HUES48 (cell line): ENCODE measurements at regions not wholly inside any gene's neighbourhood (a gene's known extent, or its start where the extent isn't known, plus 50 kb on each side); places are given as distances from the start of the nearest gene placed in this dataset.
"Not testable (repeated sequence)": the region's sequence is repeated elsewhere in the genome, so short reads cannot be mapped to it uniquely, and the experiment has no call there.

Experiments
- H3K27ac ChIP-seq: one replicate; pipeline ENCODE4 v1.7.0; 2013; ENCODE audit warnings: low read depth, low read length, inconsistent platforms
- H3K27me3 ChIP-seq: 2 replicates; pipeline ENCODE4 v1.6.1; 2013; ENCODE audit warnings: mild to moderate bottlenecking, low read length; ENCODE audit not compliant: control insufficient read depth, insufficient read depth
- H3K36me3 ChIP-seq: 2 replicates; pipeline ENCODE4 v1.6.1; 2013; ENCODE audit warnings: low read length; ENCODE audit not compliant: control insufficient read depth, insufficient read depth
- H3K4me1 ChIP-seq: 2 replicates; pipeline ENCODE4 v1.6.1; 2013; ENCODE audit warnings: mild to moderate bottlenecking, low read length; ENCODE audit not compliant: control insufficient read depth, insufficient read depth
- H3K4me3 ChIP-seq: 2 replicates; pipeline ENCODE4 v1.5.1; 2013; ENCODE audit warnings: mild to moderate bottlenecking, low read depth, low read length
- H3K9ac ChIP-seq: 2 replicates; pipeline ENCODE4 v1.6.1; 2013; ENCODE audit warnings: mild to moderate bottlenecking, low read depth, low read length, moderate library complexity
- H3K9me3 ChIP-seq: 2 replicates; pipeline ENCODE4 v1.6.1; 2013; ENCODE audit warnings: low read length; ENCODE audit not compliant: control insufficient read depth, insufficient read depth

DNA sequence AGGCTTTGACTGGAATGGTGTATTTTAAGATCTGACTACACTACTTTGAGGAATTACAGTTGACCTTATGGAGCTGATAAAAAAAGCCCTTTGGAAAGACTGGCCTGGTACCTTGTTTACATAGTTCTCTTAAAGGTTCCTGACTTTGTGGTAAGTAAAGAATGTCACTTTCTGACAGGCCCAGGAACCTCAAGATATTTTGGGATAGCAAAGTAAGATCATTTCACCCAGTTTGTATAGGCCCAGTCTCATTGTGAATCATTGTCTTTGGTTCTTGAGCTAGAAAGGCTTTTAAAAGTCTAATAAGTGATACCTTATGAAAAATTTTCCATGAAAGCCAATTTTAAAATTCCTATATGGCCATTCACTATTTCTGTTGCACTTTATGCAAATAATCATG lies 316.3 kb upstream of the LRRTM4 start:
- H3K4me1 ChIP-seq, result no peaks in the 10 kb centered on the region
- H3K36me3 ChIP-seq, result no peaks in the 10 kb centered on the region
- H3K4me3 ChIP-seq, result no peak overlapping the region
- no peaks in the 10 kb centered on the region for H3K27me3 ChIP-seq
- H3K27ac ChIP-seq, result no peak overlapping the region
- H3K9ac ChIP-seq, result no peak overlapping the region
- H3K9me3 ChIP-seq, result peaks cover 42% of the 10 kb centered on the region

DNA sequence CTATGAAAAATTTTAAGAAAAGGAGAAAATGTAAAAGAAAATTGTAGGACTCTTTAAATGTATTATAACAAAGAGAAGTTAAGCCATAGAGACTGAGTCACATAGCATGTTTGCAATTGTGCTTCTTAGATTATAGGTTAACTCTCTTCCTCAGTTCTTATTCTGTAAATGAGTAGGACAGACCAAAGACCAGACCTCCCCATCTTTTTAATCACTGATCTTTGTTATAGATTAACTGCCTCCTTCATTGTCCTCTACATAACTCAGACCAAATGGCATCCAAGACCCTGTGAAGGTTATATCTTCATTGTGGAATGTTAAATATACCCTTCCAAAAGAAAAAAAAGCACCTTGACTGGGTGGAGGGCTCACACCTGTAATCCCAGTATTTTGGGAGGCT lies 316.9 kb upstream of the LRRTM4 start:
- no peak overlapping the region for H3K27ac ChIP-seq
- no peak overlapping the region for H3K4me3 ChIP-seq
- H3K4me1 ChIP-seq, result no peaks in the 10 kb centered on the region
- no peaks in the 10 kb centered on the region for H3K36me3 ChIP-seq
- no peaks in the 10 kb centered on the region for H3K27me3 ChIP-seq
- peaks cover 37% of the 10 kb centered on the region for H3K9me3 ChIP-seq
- no peak overlapping the region for H3K9ac ChIP-seq

DNA sequence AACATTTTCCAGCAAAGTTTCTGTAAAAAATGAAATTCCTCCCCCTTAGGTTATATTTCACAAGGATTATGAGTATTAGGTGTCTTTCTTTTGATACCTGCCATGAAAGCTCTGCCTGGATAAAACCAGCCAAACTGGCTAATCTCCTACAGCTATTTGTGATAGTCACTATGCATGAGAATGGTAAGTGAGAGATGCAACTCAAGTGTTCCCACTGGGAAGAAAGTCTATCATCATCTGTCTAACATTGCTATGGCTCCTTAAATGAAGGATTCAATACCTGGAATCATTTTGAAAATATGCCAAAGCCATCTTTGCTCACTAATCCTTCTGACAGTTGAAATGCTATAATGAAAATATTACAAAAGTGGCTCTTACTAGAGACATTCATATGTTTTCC lies 339.9 kb upstream of the LRRTM4 start:
- Histone ChIP-seq H3K27me3 (no peaks in the 10 kb centered on the region), H3K4me3 (no peak overlapping the region), H3K9ac (no peak overlapping the region), H3K4me1 (peaks cover 10% of the 10 kb centered on the region), H3K27ac (no peak overlapping the region), H3K9me3 (peaks cover 8% of the 10 kb centered on the region), H3K36me3 (no peaks in the 10 kb centered on the region)

DNA sequence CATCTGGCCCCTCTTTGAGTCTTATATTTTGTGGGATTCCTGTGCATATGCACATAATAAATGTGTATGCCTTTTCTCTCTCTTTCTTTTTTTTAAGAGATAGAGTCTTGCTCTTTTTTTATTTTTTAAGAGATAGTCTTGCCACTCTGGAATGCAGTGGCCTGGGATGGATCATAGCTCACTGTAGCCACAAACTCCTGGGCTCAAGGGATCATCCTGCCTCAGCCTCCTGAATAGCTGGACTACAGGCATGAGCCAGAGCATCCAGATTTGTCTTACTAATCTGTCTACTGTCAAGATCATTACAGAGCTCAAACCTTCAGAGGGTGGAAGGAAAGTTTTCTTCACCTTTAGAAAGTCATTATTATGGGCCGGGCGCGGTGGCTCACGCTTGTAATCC lies 342.2 kb upstream of the LRRTM4 start:
- no peaks in the 10 kb centered on the region for H3K36me3 ChIP-seq

DNA sequence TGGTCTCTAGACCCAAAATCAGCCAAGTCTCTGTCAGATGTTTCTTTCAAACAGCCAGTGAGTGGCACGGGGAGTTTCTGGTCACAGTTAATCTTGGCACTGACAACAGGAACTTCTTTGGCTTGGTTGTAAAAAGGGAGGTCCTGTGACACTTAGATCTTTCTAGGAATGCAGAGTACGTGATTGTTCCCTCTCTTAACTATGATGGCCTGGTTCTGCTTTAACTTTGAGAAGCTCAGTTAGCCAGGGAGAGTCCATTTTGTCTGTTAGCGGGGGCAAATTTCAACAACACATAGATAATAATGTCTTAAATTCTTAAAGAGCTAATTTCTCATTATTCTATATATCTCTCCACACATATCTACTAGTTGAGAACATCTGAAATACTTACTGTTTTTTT lies 344.5 kb upstream of the LRRTM4 start:
- no peaks in the 10 kb centered on the region for H3K27me3 ChIP-seq
- H3K9ac ChIP-seq, result no peak overlapping the region
- no peaks in the 10 kb centered on the region for H3K9me3 ChIP-seq
- no peak overlapping the region for H3K27ac ChIP-seq
- H3K4me1 ChIP-seq, result peaks cover 7% of the 10 kb centered on the region
- no peaks in the 10 kb centered on the region for H3K36me3 ChIP-seq
- no peak overlapping the region for H3K4me3 ChIP-seq

More for the DNA sequence above, 342.2 kb upstream of the LRRTM4 start:
- no peak overlapping the region for H3K9ac ChIP-seq
- H3K27me3 ChIP-seq, result no peaks in the 10 kb centered on the region
- no peak overlapping the region for H3K27ac ChIP-seq
- H3K9me3 ChIP-seq, result no peaks in the 10 kb centered on the region
- H3K4me3 ChIP-seq, result no peak overlapping the region
- H3K4me1 ChIP-seq, result peaks cover 10% of the 10 kb centered on the region

DNA sequence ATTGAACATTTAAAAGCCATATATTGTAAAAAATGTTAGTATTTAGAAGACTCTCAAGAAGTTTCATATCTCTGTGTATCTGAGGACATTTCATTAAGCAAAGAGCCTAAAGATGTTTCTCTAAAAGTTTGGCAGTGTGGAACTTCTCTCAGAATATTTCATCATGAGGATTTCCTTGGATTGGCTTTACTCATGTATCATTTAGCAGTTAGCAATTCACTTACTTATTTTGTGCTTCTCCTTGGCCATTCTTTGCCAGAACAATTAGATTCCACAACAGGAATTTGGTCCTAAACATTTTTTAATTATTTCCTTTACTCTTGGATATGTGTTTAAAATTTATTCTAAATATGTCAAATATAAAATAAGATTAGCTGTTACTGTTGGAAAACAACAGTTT lies 345.0 kb upstream of the LRRTM4 start:
- Histone ChIP-seq H3K27ac (no peak overlapping the region), H3K9ac (no peak overlapping the region), H3K4me1 (peaks cover 2% of the 10 kb centered on the region), H3K36me3 (no peaks in the 10 kb centered on the region), H3K9me3 (no peaks in the 10 kb centered on the region), H3K4me3 (no peak overlapping the region), H3K27me3 (no peaks in the 10 kb centered on the region)

DNA sequence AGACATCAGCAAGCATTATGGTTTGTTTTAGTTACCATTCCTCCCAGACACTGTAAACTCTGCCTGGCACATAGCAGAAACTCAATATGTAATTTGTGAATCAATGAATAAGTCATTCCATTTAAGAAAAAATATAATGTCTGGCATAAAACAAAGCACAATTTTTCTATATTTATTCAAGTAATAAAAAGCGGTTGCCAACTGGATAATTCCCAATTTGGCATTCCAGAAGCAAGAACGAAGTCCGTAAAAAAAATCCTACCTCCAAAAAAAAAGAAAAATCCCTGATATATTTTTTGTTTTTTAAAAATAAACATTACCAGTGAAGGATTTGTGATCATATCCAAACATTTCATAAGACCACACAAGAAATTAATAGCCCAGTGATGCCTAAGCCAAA lies 351.3 kb upstream of the LRRTM4 start:
- Histone ChIP-seq H3K9me3 (no peaks in the 10 kb centered on the region), H3K27ac (no peak overlapping the region), H3K36me3 (no peaks in the 10 kb centered on the region), H3K4me3 (no peak overlapping the region), H3K27me3 (no peaks in the 10 kb centered on the region), H3K9ac (no peak overlapping the region), H3K4me1 (no peaks in the 10 kb centered on the region)

DNA sequence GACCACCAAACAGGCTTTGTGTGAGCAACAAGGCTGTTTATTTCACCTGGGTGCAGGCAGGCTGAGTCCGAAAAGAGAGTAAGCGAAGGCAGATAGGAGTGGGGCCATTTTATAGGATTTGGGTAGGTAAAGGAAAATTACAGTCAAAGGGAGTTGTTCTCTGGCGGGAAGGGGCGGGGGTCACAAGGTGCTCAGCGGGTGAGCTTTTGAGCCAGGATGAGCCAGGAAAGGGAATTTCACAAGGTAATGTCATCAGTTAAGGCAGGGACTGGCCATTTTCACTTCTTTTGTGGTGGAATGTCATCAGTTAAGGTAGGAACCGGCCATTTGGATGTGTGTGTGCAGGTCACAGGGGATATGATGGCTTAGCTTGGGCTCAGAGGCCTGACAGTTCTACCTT lies 378.0 kb upstream of the LRRTM4 start:
- not testable (repeated sequence) for H3K4me1 ChIP-seq, H3K27ac ChIP-seq, H3K9ac ChIP-seq, H3K9me3 ChIP-seq, H3K36me3 ChIP-seq, H3K4me3 ChIP-seq, H3K27me3 ChIP-seq

DNA sequence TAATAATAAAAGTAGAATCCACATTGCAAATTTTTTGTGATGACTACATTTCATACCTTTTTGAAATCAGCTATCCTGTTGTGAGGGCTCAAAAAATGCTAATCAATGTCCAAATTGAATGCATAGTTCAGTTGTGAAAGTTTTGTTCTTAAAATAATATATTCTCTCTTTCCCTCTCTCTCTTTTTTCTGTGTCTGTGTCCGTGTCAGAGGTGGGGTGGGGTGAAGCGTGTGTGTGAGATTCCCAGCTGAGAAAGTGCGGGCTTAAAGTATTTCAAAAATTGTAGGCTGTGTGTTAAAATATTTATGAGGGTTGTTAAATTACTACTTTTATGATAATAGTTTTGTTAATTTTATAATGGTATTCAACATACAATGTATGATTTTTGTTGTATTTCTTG lies 388.0 kb upstream of the LRRTM4 start:
- Histone ChIP-seq H3K9ac (no peak overlapping the region), H3K36me3 (no peaks in the 10 kb centered on the region), H3K27ac (no peak overlapping the region), H3K4me3 (no peak overlapping the region), H3K9me3 (no peaks in the 10 kb centered on the region; the same call in 1 of the 2 replicates), H3K4me1 (0 out of 2 replicates have a peak, but pooled peaks cover 5% of the 10 kb centered on the region), H3K27me3 (no peaks in the 10 kb centered on the region)

DNA sequence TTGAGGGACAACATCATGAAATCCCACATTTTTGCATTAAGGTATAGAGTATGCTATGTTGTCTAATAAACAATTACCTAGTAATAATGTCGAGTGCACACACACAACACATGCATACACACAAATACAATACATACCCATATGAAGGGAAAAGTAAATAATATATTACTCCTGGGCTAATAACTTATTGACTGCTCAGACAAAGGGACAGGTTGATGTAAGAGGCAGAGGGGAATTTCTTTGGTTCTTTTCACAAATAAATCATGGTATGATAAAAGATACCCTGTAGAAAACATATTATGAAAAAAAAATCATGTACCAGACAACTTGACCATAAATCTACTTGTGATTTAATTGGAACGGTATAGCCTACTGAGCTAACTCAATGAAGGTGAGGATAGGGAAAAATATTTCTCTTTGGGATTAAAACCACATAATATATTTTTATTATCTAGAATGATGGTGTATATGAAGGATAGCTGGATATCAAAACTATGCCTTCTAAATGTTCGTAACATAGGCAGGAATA lies 398.7 kb upstream of the LRRTM4 start:
- Histone ChIP-seq H3K4me1 (no peaks in the 10 kb centered on the region), H3K9me3 (no peaks in the 10 kb centered on the region), H3K27me3 (no peaks in the 10 kb centered on the region), H3K9ac (no peak overlapping the region), H3K36me3 (no peaks in the 10 kb centered on the region), H3K27ac (no peak overlapping the region), H3K4me3 (no peak overlapping the region)

DNA sequence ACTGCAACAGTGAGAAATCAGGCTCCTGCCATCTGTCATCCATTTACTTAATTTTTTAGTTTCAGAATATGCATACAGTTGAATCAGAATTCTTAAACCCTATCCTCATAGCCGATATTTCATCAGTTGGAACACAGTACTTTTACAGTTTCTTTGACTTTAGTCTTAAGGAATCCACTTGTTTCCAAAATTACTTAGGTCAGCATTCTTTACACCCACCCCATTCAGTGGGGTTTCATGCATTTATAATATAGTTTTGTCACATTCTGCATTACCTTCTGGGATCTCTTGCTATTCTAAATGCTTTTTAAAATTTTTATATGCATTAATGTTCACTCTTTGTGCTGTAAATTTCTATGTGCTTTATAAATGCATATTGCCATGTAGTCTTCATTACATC lies 400.4 kb upstream of the LRRTM4 start:
- Histone ChIP-seq H3K27ac (no peak overlapping the region), H3K36me3 (no peaks in the 10 kb centered on the region), H3K4me3 (no peak overlapping the region), H3K4me1 (no peaks in the 10 kb centered on the region), H3K9ac (no peak overlapping the region), H3K9me3 (no peaks in the 10 kb centered on the region), H3K27me3 (no peaks in the 10 kb centered on the region)

DNA sequence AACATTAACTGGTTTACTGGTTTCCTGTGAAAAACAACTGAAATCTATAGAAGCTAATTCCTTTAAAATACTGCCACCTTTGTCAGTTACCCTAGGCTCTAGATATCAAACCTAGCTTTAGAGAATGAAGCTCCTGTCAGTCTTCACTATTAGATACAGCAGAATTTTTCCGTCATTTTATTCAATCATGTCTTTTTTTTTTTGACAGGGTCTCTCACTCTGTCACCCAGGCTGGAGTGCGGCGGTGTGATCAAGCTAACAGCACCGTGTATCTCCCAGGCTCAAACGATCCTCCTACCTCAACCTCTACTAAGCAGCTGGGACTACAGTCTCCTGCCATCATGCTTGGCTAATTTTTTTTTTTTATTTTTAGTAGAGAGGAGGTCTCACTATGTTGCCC lies 415.2 kb upstream of the LRRTM4 start:
- no peak overlapping the region for H3K9ac ChIP-seq
- no peaks in the 10 kb centered on the region for H3K36me3 ChIP-seq
- H3K4me1 ChIP-seq, result no peaks in the 10 kb centered on the region
- H3K27me3 ChIP-seq, result no peaks in the 10 kb centered on the region
- H3K27ac ChIP-seq, result no peak overlapping the region
- no peaks in the 10 kb centered on the region for H3K9me3 ChIP-seq
- H3K4me3 ChIP-seq, result no peak overlapping the region
